ENCODE measurements at regions not wholly inside any gene's neighbourhood (a gene's known extent, or its start where the extent isn't known, plus 50 kb on each side); places are given as distances from the start of the nearest gene placed in this dataset.

DNA sequence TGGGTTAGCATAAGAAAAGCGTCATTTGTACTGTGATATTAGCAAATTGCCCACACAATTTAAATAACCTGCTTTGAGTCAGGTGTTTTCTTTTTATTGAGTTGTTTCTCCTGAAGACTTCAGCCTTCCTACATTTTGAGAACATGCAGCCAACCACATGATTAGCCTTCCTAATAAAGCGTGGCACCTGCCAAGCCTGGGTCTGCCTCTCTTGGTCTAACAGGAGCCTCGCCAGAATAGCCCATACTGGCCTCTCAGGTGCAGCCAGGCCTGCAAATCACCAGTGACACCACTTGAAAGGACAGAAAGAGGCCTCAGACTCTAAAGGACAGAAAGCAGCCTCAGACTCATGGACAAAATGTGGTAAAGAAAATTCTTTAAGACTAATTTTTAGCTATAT lies 653.8 kb downstream of the BCL11A start:
- Histone ChIP-seq H4K91ac (replicated peaks; ENCODE audit: insufficient read length, low read length) (no peak overlapping the region), H3K79me1 (ENCODE audit: low read depth, low read length) (no peaks in the 10 kb centered on the region), H3K23me2 (ENCODE audit: low read depth, low read length) (no peaks in the 10 kb centered on the region), H3K27ac (ENCODE audit: low read depth, low read length) (no peak overlapping the region), H3K4me2 (ENCODE audit: insufficient read depth in 1 of 2, low read depth in 2 of 2, low read length in 2 of 2) (no peak overlapping the region), H2BK15ac (ENCODE audit: low read length) (no peak overlapping the region), H3K27me3 (replicated peaks in 1 of 4; ENCODE audit: control insufficient read depth in 3 of 4, extremely low read depth in 1 of 4, insufficient read depth in 3 of 4, low read length in 3 of 4) (no peaks in the 10 kb centered on the region), H3K23ac (ENCODE audit: insufficient read length) (no peak overlapping the region), H4K5ac (ENCODE audit: insufficient read length, low read depth, low read length) (no peak overlapping the region), H2BK120ac (replicated peaks; ENCODE audit: low read depth, low read length) (no peak overlapping the region), H2BK12ac (ENCODE audit: low read depth, low read length) (no peak overlapping the region), H3K4me3 (ENCODE audit: extremely low read depth in 1 of 4, insufficient read depth in 2 of 4, low read depth in 3 of 4, low read length in 4 of 4) (no peak overlapping the region), H3K4ac (replicated peaks; ENCODE audit: insufficient read length, low read depth, low read length) (no peak overlapping the region), H2AFZ (ENCODE audit: low read length) (no peak overlapping the region), H3K4me1 (replicated peaks in 1 of 4; ENCODE audit: control insufficient read depth in 3 of 4, insufficient read depth in 4 of 4, low read length in 3 of 4) (no peaks in the 10 kb centered on the region), H3K18ac (ENCODE audit: extremely low read depth, low read length) (no peak overlapping the region), H2BK5ac (ENCODE audit: low read depth, low read length) (no peak overlapping the region), H3K79me2 (ENCODE audit: control insufficient read depth in 1 of 2, insufficient read depth in 2 of 2, low read length in 2 of 2) (no peaks in the 10 kb centered on the region), H3K9me3 (ENCODE audit: insufficient read depth in 2 of 2, low read depth in 1 of 2, low read length in 1 of 2) (no peaks in the 10 kb centered on the region), H2AK5ac (ENCODE audit: low read depth, low read length) (no peak overlapping the region), H3K9ac (replicated peaks in 1 of 4; ENCODE audit: extremely low read depth in 1 of 4, low read depth in 3 of 4, low read length in 3 of 4) (no peak overlapping the region), H4K20me1 (replicated peaks in 1 of 2; ENCODE audit: control insufficient read depth in 1 of 2, insufficient read depth in 2 of 2, low read length in 2 of 2) (no peaks in the 10 kb centered on the region), H3K36me3 (ENCODE audit: control insufficient read depth in 2 of 4, insufficient read depth in 4 of 4, low read length in 3 of 4) (no peaks in the 10 kb centered on the region), H3K14ac (ENCODE audit: insufficient read length) (no peak overlapping the region), H2BK20ac (ENCODE audit: low read length) (no peak overlapping the region), H3K56ac (replicated peaks; ENCODE audit: insufficient read length, low read depth, low read length) (no peak overlapping the region), H4K8ac (ENCODE audit: extremely low read depth, insufficient read depth, low read length) (no peak overlapping the region)
- 87% methylated on average over 3 of the region's 3 CpGs; no CpG with 5 or more reads in 1 of the 2 experiments for WGBS, 2 experiments (ENCODE audit: extremely low coverage in 1 of 2, insufficient coverage in 1 of 2, insufficient read length in 1 of 2, insufficient replicate concordance in 2 of 2, low coverage in 1 of 2, low lambda C conversion rate in 2 of 2, missing lambda C conversion rate in 1 of 2)
- ChIA-PET CTCF (ENCODE audit: partially characterized antibody) (no interaction called here), POLR2A (ENCODE audit: partially characterized antibody) (no interaction called here)
- FAIRE-seq (no peak), DNase-seq (ENCODE audit: low read depth in 1 of 2, low spot score in 2 of 2) (no peak)
- no peak for TF ChIP-seq ZNF274 (IDR thresholded peaks at IDR 0.05; ENCODE audit: borderline replicate concordance, extremely low read depth, low read length)
- no peak for TF ChIP-seq JUN (IDR thresholded peaks at IDR 0.05; ENCODE audit: low read depth, low read length)
- TF ChIP-seq NANOG (IDR thresholded peaks at IDR 0.05; ENCODE audit: insufficient read depth, low read depth, low read length, poor library complexity, severe bottlenecking): no peak
- TF ChIP-seq EP300 (IDR thresholded peaks at IDR 0.05; ENCODE audit: borderline replicate concordance in 1 of 2, low read depth in 2 of 2, low read length in 2 of 2): no peak
- no peak for TF ChIP-seq CTBP2 (IDR thresholded peaks at IDR 0.05; ENCODE audit: borderline replicate concordance, insufficient read depth, insufficient read length, low read length)
- no peak for TF ChIP-seq RAD21 (IDR thresholded peaks at IDR 0.05 in 1 of 2, conservative IDR thresholded peaks at IDR 0.05 in 1 of 2; ENCODE audit: low read depth in 2 of 2, low read length in 2 of 2)
- TF ChIP-seq TEAD4 (IDR thresholded peaks at IDR 0.05; ENCODE audit: low read depth, low read length): no peak
- no peak for TF ChIP-seq RBBP5 (IDR thresholded peaks at IDR 0.05; ENCODE audit: borderline replicate concordance, low read depth, low read length)
- TF ChIP-seq BRCA1 (IDR thresholded peaks at IDR 0.05; ENCODE audit: low read depth, low read length): no peak
- no peak for TF ChIP-seq SAP30 (IDR thresholded peaks at IDR 0.05; ENCODE audit: insufficient read depth, insufficient replicate concordance, low read length)
- TF ChIP-seq, protein P1, sequence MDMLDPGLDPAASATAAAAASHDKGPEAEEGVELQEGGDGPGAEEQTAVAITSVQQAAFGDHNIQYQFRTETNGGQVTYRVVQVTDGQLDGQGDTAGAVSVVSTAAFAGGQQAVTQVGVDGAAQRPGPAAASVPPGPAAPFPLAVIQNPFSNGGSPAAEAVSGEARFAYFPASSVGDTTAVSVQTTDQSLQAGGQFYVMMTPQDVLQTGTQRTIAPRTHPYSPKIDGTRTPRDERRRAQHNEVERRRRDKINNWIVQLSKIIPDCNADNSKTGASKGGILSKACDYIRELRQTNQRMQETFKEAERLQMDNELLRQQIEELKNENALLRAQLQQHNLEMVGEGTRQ (IDR thresholded peaks at IDR 0.05; ENCODE audit: low read length): no peak
- no peak for TF ChIP-seq JUND (IDR thresholded peaks at IDR 0.05; ENCODE audit: low read length)
- TF ChIP-seq SP4 (IDR thresholded peaks at IDR 0.05; ENCODE audit: low read length): no peak
